ENCODE measurements at regions not wholly inside any gene's neighbourhood (a gene's known extent, or its start where the extent isn't known, plus 50 kb on each side); places are given as distances from the start of the nearest gene placed in this dataset.

GRCh38 chr4:43356786-43357185 lies 464.3 kb downstream of the GRXCR1 start:
- H3K79me2 ChIP-seq (ENCODE audit: control insufficient read depth, insufficient read depth, low read length): no peaks in the 10 kb centered on the region
- no peak for FAIRE-seq
- H3K36me3 ChIP-seq (ENCODE audit: control insufficient read depth in 2 of 2, extremely low read depth in 1 of 2, insufficient read depth in 2 of 2, low read length in 2 of 2): no peaks in the 10 kb centered on the region
- no peak for DNase-seq (ENCODE audit: low read depth, low spot score)
- dilution Hi-C loops (cut with MboI; ENCODE audit: extremely low pct_ligation_motif_present, low sequenced_read_pairs): no loop called here
- no peaks in the 10 kb centered on the region for H3K9me3 ChIP-seq (replicated peaks; ENCODE audit: control insufficient read depth, insufficient read depth, low read length)
- BruUV-seq (replicated peaks): no TSS peak
- intact Hi-C loops (cut with micrococcal nuclease): no loop called here
- ChIA-PET POLR2A (no interaction called here), CTCF (no interaction called here)
- no peak overlapping the region for H3K27ac ChIP-seq (ENCODE audit: insufficient read depth, low read depth, low read length)
- H3K9ac ChIP-seq (replicated peaks; ENCODE audit: extremely low read depth, insufficient read depth, low read length): no peak overlapping the region
- H2AFZ ChIP-seq (ENCODE audit: low read depth, low read length): no peak overlapping the region
- TF ChIP-seq GATA2 (IDR thresholded peaks at IDR 0.05; ENCODE audit: insufficient read depth, insufficient read length, low read depth, low read length) (no peak), EZH2 (IDR thresholded peaks at IDR 0.05; ENCODE audit: borderline replicate concordance, low read depth, low read length, severe bottlenecking) (no peak), FOS (IDR thresholded peaks at IDR 0.05; ENCODE audit: borderline replicate concordance, insufficient read depth, low read length) (no peak), POLR2AphosphoS5 (IDR thresholded peaks at IDR 0.05; ENCODE audit: insufficient read depth, low read depth, low read length) (no peak), MYC (IDR thresholded peaks at IDR 0.05; ENCODE audit: low read depth, low read length) (no peak), POLR2A (IDR thresholded peaks at IDR 0.05; ENCODE audit: low read depth, low read length) (no peak), MAX (IDR thresholded peaks at IDR 0.05; ENCODE audit: insufficient read depth, insufficient read length) (no peak), JUN (IDR thresholded peaks at IDR 0.05; ENCODE audit: borderline replicate concordance, insufficient read depth, insufficient read length, low read depth) (no peak), CTCF (IDR thresholded peaks at IDR 0.05; ENCODE audit: extremely low read depth in 1 of 2, insufficient read depth in 1 of 2, low read depth in 1 of 2, low read length in 2 of 2) (no peak)
- no peaks in the 10 kb centered on the region for H3K27me3 ChIP-seq (ENCODE audit: control insufficient read depth in 2 of 2, insufficient read depth in 2 of 2, low read length in 2 of 2)
- no peak overlapping the region for H3K4me2 ChIP-seq (ENCODE audit: insufficient read depth, low read length)
- no peaks in the 10 kb centered on the region for H3K4me1 ChIP-seq (ENCODE audit: control insufficient read depth, extremely low read depth, insufficient read depth, low read length)
- H3K4me3 ChIP-seq (replicated peaks in 1 of 3; ENCODE audit: insufficient read depth in 1 of 3, low read depth in 1 of 3, low read length in 3 of 3): no peak overlapping the region
- no peaks in the 10 kb centered on the region for H3K9me1 ChIP-seq (replicated peaks; ENCODE audit: control insufficient read depth, extremely low read depth, insufficient read depth, low read length)
- H4K20me1 ChIP-seq (replicated peaks; ENCODE audit: control insufficient read depth, extremely low read depth, insufficient read depth, low read length): no peaks in the 10 kb centered on the region
